Adrenal gland (tissue), 9 donors: ENCODE measurements at regions not wholly inside any gene's neighbourhood (a gene's known extent, or its start where the extent isn't known, plus 50 kb on each side); places are given as distances from the start of the nearest gene placed in this dataset.
A peak's percentile ranks its signal among the peaks of the same experiment; 100 is the strongest.

Source experiments
- DNase-seq, 7 donors: peaks; one replicate each; pipeline ENCODE4 v3.0.0-alpha.2; 2019 to 2020
- H3K27ac ChIP-seq, 5 donors: fragments of 200-600 bp; sonication (generic) in 4 of 5; 1 replicate in 3 of 5; 2 replicates in 2 of 5; pipeline versions ENCODE4 v1.5.1 to v1.8.0; 2016 to 2020; ENCODE audit warnings: mild to moderate bottlenecking in 1 of 5
- H3K27me3 ChIP-seq: fragments of 200-600 bp; 2 replicates; pipeline ENCODE4 v1.8.0; 2021
- H3K36me3 ChIP-seq, 2 donors: fragments of 200-600 bp; replicated peaks in 1 of 2; 1 replicate in 1 of 2; 2 replicates in 1 of 2; pipeline versions ENCODE4 v1.5.1 to v1.8.0; 2018 to 2022
- H3K4me1 ChIP-seq, 2 donors: fragments of 200-600 bp; replicated peaks in 1 of 2; 1 replicate in 1 of 2; 2 replicates in 1 of 2; pipeline versions ENCODE4 v1.5.1 to v1.8.0; 2018 to 2021
- H3K4me3 ChIP-seq, 4 donors: fragments of 200-600 bp; sonication (generic) in 3 of 4; one replicate each; pipeline ENCODE4 v1.5.1; 2016 to 2018
- H3K9me3 ChIP-seq, 3 donors: fragments of 200-600 bp; sonication (generic) in 1 of 3; replicated peaks in 1 of 3; 1 replicate in 2 of 3; 2 replicates in 1 of 3; pipeline versions ENCODE4 v1.5.1 to v1.8.0; 2016 to 2021
- CTCF ChIP-seq, 6 experiments: fragments of 450-650 bp in 4 of 6; fragments of 200-600 bp in 2 of 6; sonication (generic) in 1 of 6; IDR thresholded peaks; 1 replicate in 5 of 6; 2 replicates in 1 of 6; pipeline versions ENCODE4 v1.5.1 to v1.8.0; 2016 to 2021; ENCODE audit warnings: antibody characterized with exemption in 6 of 6, mild to moderate bottlenecking in 2 of 6, moderate library complexity in 1 of 6
- POLR2A ChIP-seq, 2 donors: fragments of 450-650 bp; IDR thresholded peaks; one replicate each; pipeline ENCODE4 v1.6.1; 2017; ENCODE audit warnings: antibody characterized with exemption in 2 of 2, mild to moderate bottlenecking in 2 of 2, moderate library complexity in 1 of 2
- WGBS, 4 donors: extraction: QIAGEN DNeasy Blood & Tissue Kit in 2 of 4; methylation state at CpG; one replicate each; pipeline versions ENCODE4 v1.1.5 to v1.1.7; 2013 to 2017; 5-methylcytosine and 5-hydroxymethylcytosine counted together
- intact Hi-C, 2 donors: fragments of 100-400 bp; cut with DNase I; formaldehyde crosslinking; loops; one replicate each; pipeline versions ENCODE4 v1.14.1 to v1.15.0; 2022 to 2023
- donor health status: healthy with polysubstance abuse.
- donor health status: Bipolar disorder and iron deficiency.
- donor health status: DM: yes; HTN: yes; CAD: no.
- donor health status: DM: no; HTN: no; CAD: no.
- donor health status: DM: no; HTN: no; CAD: no.

GRCh38 chr18:47721876-47722275 is 208.6 kb downstream of the SMAD2 start:
- TF ChIP-seq CTCF (IDR thresholded peaks at IDR 0.05) (no peak), POLR2A (IDR thresholded peaks at IDR 0.05) (no peak)
- peak in 1 of 7 donors; percentile 24 for DNase-seq
- Histone ChIP-seq H3K4me1 (no peaks in the 10 kb centered on the region), H3K9me3 (no peaks in the 10 kb centered on the region), H3K27ac (no peak overlapping the region), H3K36me3 (no peaks in the 10 kb centered on the region), H3K27me3 (no peaks in the 10 kb centered on the region), H3K4me3 (no peak overlapping the region)
- intact Hi-C loops, result no loop called here
- WGBS, 4 donors, result 71 to 79% (median 73%) methylated on average over 16 of the region's 16 CpGs

DNA sequence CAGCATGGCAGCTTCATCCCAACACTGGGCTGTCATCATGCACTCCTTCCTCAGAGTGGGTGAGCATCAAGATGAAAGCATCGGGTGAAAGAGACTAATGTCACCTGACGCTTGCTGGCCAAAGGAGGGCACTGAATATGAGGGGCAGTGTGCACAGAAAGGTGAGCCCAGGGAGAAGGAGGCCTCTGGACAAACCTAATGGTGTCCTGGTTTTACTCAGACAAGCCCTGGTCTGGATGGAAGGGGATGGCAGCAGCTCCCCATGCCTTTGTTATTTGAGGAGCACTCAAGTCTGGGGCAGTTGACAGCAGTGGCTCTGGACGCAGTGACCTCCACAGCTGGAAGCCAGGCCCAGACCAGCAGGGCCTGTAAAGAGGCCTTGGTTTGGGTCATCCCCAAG is 209.7 kb downstream of the SMAD2 start:
- Histone ChIP-seq H3K27ac (no peak overlapping the region), H3K4me3 (no peak overlapping the region), H3K27me3 (no peaks in the 10 kb centered on the region), H3K9me3 (no peaks in the 10 kb centered on the region), H3K4me1 (no peaks in the 10 kb centered on the region), H3K36me3 (no peaks in the 10 kb centered on the region)
- no peak for TF ChIP-seq POLR2A (IDR thresholded peaks at IDR 0.05)
- TF ChIP-seq CTCF (IDR thresholded peaks at IDR 0.05), result no peak
- no peak for DNase-seq
- intact Hi-C loops, result no loop called here
- WGBS, 4 donors, result 86 to 92% (median 88%) methylated on average over 3 of the region's 3 CpGs

DNA sequence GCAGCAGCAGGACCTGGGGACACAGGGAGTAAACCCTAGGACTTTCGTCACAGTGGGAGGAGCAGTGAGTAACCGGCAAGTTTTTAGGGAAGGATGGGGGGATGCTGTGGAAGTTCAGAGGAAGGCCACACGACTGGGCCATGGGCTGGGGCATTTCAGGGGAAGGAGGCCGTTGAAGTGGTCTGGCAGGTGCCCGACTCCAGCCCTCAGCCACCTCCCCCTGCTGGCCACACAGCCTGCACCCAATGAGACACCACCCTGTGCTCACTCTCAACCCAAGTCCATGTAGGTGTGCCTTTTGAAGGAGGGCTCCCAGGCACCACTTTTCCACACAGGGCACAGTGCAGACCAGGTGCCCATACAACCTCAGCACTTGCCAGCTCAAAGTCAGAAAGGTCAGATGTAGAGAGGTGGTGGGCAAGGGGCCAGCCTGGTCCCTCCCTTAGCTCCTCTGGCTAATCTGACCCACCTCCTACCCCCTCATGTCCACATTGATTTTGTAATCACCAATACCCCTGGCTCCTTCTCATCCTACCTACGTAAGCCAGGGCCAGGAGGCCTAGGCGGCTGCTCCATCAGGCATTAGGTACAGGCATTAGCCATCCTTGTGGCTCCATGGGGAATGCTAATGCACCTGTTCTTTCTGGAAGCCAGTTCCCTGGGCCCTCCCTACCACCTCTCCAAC is 211.2 kb downstream of the SMAD2 start:
- no peaks in the 10 kb centered on the region for H3K4me1 ChIP-seq
- peak in 1 of 7 donors; percentile 17 for DNase-seq
- intact Hi-C loops, result no loop called here
- no peak overlapping the region for H3K27ac ChIP-seq
- H3K4me3 ChIP-seq, result no peak overlapping the region
- no peak for TF ChIP-seq CTCF (IDR thresholded peaks at IDR 0.05)
- TF ChIP-seq POLR2A (IDR thresholded peaks at IDR 0.05), result no peak
- no peaks in the 10 kb centered on the region for H3K36me3 ChIP-seq
- H3K27me3 ChIP-seq, result no peaks in the 10 kb centered on the region
- WGBS, 4 donors, result 84 to 91% (median 86%) methylated on average over 7 of the region's 7 CpGs
- H3K9me3 ChIP-seq, result no peaks in the 10 kb centered on the region

- intact Hi-C loops, result no loop called here
- WGBS, 4 donors, result 79 to 100% (median 92%) methylated on average over 1 of the region's 1 CpG
Measured at GRCh38 chr18:47718646-47719045, 211.8 kb downstream of the SMAD2 start.

More at GRCh38 chr18:47718646-47719045, 211.8 kb downstream of the SMAD2 start:
- no peaks in the 10 kb centered on the region for H3K9me3 ChIP-seq
- H3K4me3 ChIP-seq, result no peak overlapping the region
- H3K27me3 ChIP-seq, result no peaks in the 10 kb centered on the region
- peak in 1 of 7 donors; percentile 6 for DNase-seq
- no peak overlapping the region for H3K27ac ChIP-seq
- no peaks in the 10 kb centered on the region for H3K36me3 ChIP-seq
- H3K4me1 ChIP-seq, result no peaks in the 10 kb centered on the region
- TF ChIP-seq CTCF (IDR thresholded peaks at IDR 0.05) (no peak), POLR2A (IDR thresholded peaks at IDR 0.05) (no peak)
